ENCODE measurements at regions not wholly inside any gene's neighbourhood (a gene's known extent, or its start where the extent isn't known, plus 50 kb on each side); places are given as distances from the start of the nearest gene placed in this dataset.

DNA sequence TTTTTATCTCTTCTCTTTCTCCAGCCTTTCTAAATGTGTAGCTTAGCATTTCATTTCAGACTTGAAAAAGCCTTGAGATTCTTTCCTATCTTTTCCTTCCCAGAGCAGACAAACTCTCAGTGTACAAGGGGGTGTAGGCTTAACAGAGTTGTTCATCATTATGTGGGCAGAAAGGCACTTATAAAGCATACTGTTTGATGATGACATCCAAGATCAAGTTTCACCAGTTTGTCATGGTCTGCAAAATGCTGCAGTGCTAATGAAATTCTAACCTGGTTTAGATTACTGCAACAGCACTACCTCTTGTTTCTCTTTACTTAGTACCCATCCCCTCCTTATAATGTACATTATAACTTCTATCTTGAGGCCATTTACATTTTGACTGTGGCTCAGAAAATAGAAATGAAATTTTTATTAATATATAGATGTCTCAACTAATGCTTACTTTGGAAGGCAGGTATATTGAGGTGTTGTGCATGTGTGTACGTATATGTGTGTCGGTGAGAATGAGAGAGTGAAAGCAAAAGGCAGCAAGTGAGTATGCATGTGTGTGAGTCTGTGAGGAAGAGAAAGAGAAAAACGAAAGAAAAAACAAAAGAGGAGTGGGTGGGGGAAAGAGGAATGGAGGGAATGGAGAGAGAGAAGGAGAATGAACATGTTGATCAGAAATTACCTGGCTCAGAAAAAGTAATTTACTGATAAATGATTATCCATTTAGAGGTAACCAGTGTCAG, 1043.6 kb downstream of the TUSC7 start:
- Histone ChIP-seq H3K4me3 (no peak overlapping the region), H3K4me1 (ENCODE audit: low read depth) (no peaks in the 10 kb centered on the region), H3K27ac (no peak overlapping the region), H3K36me3 (no peaks in the 10 kb centered on the region), H3K27me3 (no peaks in the 10 kb centered on the region), H3K9me3 (ENCODE audit: low read depth) (no peaks in the 10 kb centered on the region)
- DNase-seq (ENCODE audit: low read depth in 1 of 2, low spot score in 1 of 2), result no peak
- TF ChIP-seq, protein P1, sequence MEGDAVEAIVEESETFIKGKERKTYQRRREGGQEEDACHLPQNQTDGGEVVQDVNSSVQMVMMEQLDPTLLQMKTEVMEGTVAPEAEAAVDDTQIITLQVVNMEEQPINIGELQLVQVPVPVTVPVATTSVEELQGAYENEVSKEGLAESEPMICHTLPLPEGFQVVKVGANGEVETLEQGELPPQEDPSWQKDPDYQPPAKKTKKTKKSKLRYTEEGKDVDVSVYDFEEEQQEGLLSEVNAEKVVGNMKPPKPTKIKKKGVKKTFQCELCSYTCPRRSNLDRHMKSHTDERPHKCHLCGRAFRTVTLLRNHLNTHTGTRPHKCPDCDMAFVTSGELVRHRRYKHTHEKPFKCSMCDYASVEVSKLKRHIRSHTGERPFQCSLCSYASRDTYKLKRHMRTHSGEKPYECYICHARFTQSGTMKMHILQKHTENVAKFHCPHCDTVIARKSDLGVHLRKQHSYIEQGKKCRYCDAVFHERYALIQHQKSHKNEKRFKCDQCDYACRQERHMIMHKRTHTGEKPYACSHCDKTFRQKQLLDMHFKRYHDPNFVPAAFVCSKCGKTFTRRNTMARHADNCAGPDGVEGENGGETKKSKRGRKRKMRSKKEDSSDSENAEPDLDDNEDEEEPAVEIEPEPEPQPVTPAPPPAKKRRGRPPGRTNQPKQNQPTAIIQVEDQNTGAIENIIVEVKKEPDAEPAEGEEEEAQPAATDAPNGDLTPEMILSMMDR (IDR thresholded peaks at IDR 0.05; ENCODE audit: low read depth, low read length), result no peak

DNA sequence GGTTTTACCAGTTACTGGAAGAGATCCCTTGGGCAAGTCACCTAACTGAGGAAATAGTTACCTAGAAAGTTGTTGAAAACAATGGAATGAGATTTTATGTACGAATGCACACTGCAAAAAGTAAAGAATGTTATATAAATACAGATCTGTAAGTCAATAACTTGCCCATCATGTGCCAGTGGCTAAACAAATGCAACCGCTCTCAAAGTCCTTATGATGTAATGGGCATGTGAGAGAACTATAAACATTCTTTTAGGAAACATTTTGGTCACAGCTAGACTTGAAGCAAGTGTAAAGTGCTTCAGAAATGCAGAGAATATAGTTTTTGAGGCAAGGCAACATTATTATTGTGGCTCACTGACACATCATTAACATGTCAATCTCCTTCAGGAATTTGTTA, 1044.5 kb downstream of the TUSC7 start:
- no peak for DNase-seq (ENCODE audit: low read depth in 1 of 2, low spot score in 1 of 2)
- H3K27ac ChIP-seq, result no peak overlapping the region
- no peaks in the 10 kb centered on the region for H3K36me3 ChIP-seq
- H3K4me3 ChIP-seq, result no peak overlapping the region
- H3K4me1 ChIP-seq (ENCODE audit: low read depth), result no peaks in the 10 kb centered on the region
- TF ChIP-seq, protein P1 (IDR thresholded peaks at IDR 0.05; ENCODE audit: low read depth, low read length), result no peak
- no peaks in the 10 kb centered on the region for H3K9me3 ChIP-seq (ENCODE audit: low read depth)
- H3K27me3 ChIP-seq, result no peaks in the 10 kb centered on the region

DNA sequence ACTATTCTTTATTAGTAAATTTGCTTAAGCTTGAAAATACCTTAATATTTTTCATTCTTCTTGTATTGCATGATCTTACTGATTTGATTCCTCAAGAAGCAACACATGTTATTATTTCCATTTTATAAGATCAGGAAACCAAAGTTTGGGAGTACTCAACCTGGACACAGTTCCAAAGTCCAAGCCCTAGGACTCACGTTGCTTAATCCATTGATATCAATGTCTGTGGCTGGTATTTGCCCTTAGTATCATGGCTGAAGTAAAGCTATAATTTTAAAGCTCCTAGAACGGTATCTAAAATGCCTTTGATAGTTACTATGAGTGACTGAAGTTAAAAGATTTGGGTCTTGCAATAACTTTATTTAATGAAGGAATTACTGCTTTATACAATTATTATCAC, 1045.3 kb downstream of the TUSC7 start:
- Histone ChIP-seq H3K4me3 (no peak overlapping the region), H3K27ac (no peak overlapping the region), H3K27me3 (peaks cover 2% of the 10 kb centered on the region), H3K36me3 (no peaks in the 10 kb centered on the region), H3K9me3 (ENCODE audit: low read depth) (no peaks in the 10 kb centered on the region), H3K4me1 (ENCODE audit: low read depth) (no peaks in the 10 kb centered on the region)
- no peak for DNase-seq (ENCODE audit: low read depth in 1 of 2, low spot score in 1 of 2)
- TF ChIP-seq, protein P1 (IDR thresholded peaks at IDR 0.05; ENCODE audit: low read depth, low read length), result no peak

DNA sequence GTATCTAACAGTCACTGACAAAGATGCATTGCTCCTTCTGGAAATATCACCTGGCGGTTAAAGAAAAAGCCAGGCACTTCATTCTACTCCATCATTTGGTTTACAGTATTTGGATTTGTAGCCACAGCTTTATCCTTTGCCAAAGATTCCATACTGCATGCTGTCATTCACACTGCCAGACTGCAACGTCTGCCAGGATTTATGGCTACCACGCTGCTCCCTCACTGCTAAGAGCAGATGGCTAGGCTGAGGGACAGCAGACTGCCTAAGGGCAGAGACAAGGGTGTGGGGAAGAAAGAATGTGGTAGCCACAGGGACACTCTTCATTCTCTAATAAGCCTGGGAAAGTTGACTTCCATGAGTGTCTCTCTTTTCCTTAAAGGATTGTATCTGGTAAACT, 1047.0 kb downstream of the TUSC7 start:
- Histone ChIP-seq H3K27ac (no peak overlapping the region), H3K4me3 (no peak overlapping the region), H3K36me3 (no peaks in the 10 kb centered on the region), H3K9me3 (ENCODE audit: low read depth) (no peaks in the 10 kb centered on the region), H3K4me1 (ENCODE audit: low read depth) (no peaks in the 10 kb centered on the region), H3K27me3 (peaks cover 2% of the 10 kb centered on the region)
- no peak for DNase-seq (ENCODE audit: low read depth in 1 of 2, low spot score in 1 of 2)
- TF ChIP-seq, protein P1 (IDR thresholded peaks at IDR 0.05; ENCODE audit: low read depth, low read length), result no peak

DNA sequence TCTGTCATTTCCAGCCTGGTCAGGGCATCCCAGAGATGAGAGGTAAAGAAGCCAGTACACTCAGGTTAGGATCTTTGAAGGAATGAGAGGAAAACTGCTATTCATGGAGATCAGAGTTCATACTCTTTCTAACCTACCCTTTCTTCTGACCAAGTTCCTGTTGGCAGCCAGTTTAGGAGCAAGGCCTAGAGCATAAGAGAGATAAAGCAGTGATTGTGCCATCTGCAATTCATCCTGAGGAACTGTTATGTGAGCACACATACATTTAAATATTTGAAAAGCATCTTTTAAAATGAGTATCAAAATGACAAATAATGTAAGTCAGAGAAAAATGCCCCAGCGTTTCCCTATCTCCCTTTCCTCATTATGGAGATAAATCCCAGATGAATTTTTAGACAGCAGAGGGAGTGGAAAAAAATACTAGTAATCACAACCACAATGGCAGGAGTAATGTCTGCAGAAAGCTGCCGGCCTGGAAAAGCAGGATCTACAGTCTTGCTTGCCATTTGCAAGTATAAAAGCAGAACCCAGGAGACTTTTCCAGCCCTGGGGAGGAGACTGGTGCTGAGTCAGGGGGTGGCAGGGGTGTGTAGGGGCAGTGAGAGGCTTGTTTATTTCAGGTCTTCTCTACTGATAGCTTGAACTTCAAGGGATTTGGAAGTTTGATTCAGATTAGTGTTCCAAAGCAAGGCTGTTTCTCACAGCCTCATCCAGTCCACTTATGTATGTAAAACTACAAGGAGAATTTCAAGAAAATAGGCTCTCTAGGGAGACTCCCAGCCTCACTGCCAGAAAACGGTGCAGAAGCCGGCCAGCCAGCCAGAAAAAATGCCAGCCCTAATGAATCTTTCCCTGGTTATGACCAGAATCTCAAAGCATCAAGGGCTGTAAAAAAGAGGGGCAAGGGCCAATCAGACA, 1052.4 kb downstream of the TUSC7 start:
- Histone ChIP-seq H3K4me1 (ENCODE audit: low read depth) (no peaks in the 10 kb centered on the region), H3K27ac (no peak overlapping the region), H3K27me3 (peaks cover 8% of the 10 kb centered on the region), H3K36me3 (no peaks in the 10 kb centered on the region), H3K4me3 (no peak overlapping the region), H3K9me3 (ENCODE audit: low read depth) (no peaks in the 10 kb centered on the region)
- no peak for DNase-seq (ENCODE audit: low read depth in 1 of 2, low spot score in 1 of 2)
- TF ChIP-seq, protein P1 (IDR thresholded peaks at IDR 0.05; ENCODE audit: low read depth, low read length), result no peak

All from cardiac muscle cell (in vitro differentiated cells and primary cell).